ENCODE measurements at regions not wholly inside any gene's neighbourhood (a gene's known extent, or its start where the extent isn't known, plus 50 kb on each side); places are given as distances from the start of the nearest gene placed in this dataset.

GRCh38 chr3:26381411-26381810, 241.2 kb upstream of the LRRC3B start:
- no peak overlapping the region for H3K4me3 ChIP-seq (ENCODE audit: low read depth, low read length)
- H3K9me3 ChIP-seq (ENCODE audit: control insufficient read depth, low read length), result no peaks in the 10 kb centered on the region
- no peak overlapping the region for H3K4me2 ChIP-seq (ENCODE audit: low read length)
- no peak overlapping the region for H3K9ac ChIP-seq
- no peak overlapping the region for H2AFZ ChIP-seq
- H3K79me2 ChIP-seq, result no peaks in the 10 kb centered on the region
- H3K36me3 ChIP-seq (ENCODE audit: control insufficient read depth, insufficient read depth, low read length), result no peaks in the 10 kb centered on the region
- no peaks in the 10 kb centered on the region for H3K27me3 ChIP-seq (ENCODE audit: control insufficient read depth, insufficient read depth, low read length)
- H3K4me1 ChIP-seq, result no peaks in the 10 kb centered on the region
- no peak for TF ChIP-seq CTCF (IDR thresholded peaks at IDR 0.05)
- H3K27ac ChIP-seq, result no peak overlapping the region

GRCh38 chr3:26406636-26407035, 215.9 kb upstream of the LRRC3B start:
- H3K27me3 ChIP-seq (ENCODE audit: control insufficient read depth, insufficient read depth, low read length), result no peaks in the 10 kb centered on the region
- H3K79me2 ChIP-seq, result no peaks in the 10 kb centered on the region
- H3K9me3 ChIP-seq (ENCODE audit: control insufficient read depth, low read length), result no peaks in the 10 kb centered on the region
- H3K4me1 ChIP-seq, result no peaks in the 10 kb centered on the region
- no peak overlapping the region for H3K4me3 ChIP-seq (ENCODE audit: low read depth, low read length)
- no peaks in the 10 kb centered on the region for H3K36me3 ChIP-seq (ENCODE audit: control insufficient read depth, insufficient read depth, low read length)
- no peak overlapping the region for H3K27ac ChIP-seq
- TF ChIP-seq CTCF (IDR thresholded peaks at IDR 0.05), result no peak
- H3K4me2 ChIP-seq (ENCODE audit: low read length), result no peak overlapping the region
- no peak overlapping the region for H2AFZ ChIP-seq
- no peak overlapping the region for H3K9ac ChIP-seq

DNA sequence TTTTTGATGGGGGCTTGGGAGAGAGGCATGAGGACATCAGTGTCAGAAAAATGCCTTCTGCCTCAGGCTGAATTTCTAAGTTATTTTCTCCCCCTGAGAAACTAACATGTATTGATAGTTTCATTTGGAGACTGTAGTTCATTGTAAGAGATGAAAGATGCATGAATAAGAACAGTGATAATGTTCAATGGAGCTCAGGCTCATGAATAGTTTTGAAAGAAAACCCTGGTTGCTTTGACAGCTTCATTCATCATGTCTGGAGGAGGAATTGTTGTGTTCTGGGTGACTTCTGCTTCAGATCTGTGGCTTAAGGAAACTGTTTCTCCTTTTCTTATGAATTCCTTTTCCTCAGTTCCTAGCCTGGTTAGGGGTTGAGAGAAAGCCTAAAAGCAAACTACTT, 204.0 kb upstream of the LRRC3B start:
- H3K27me3 ChIP-seq (ENCODE audit: control insufficient read depth, insufficient read depth, low read length), result no peaks in the 10 kb centered on the region
- no peak overlapping the region for H3K4me3 ChIP-seq (ENCODE audit: low read depth, low read length)
- no peaks in the 10 kb centered on the region for H3K79me2 ChIP-seq
- no peak overlapping the region for H2AFZ ChIP-seq
- H3K9ac ChIP-seq, result no peak overlapping the region
- no peak overlapping the region for H3K27ac ChIP-seq
- H3K4me1 ChIP-seq, result no peaks in the 10 kb centered on the region
- no peak for TF ChIP-seq CTCF (IDR thresholded peaks at IDR 0.05)
- H3K36me3 ChIP-seq (ENCODE audit: control insufficient read depth, insufficient read depth, low read length), result no peaks in the 10 kb centered on the region
- no peaks in the 10 kb centered on the region for H3K9me3 ChIP-seq (ENCODE audit: control insufficient read depth, low read length)
- no peak overlapping the region for H3K4me2 ChIP-seq (ENCODE audit: low read length)

DNA sequence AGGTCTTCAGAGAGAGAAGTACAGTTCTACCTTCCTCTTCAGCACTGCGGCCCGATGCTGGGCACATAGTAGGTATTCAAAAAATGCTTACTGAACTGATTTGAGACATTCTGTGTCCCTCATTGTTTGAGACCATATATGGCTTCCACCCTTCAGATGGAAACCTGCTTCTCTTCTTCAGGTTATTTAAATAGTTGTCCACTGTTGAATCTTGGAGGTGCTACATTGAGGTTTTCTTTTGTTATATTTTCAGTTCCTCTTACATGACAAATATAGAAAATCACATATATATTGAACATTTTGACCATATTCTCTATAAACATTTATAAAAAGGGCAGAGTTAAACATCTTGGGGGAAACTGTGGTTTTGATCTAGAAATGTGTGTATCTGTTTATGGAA, 200.2 kb upstream of the LRRC3B start:
- H3K9me3 ChIP-seq (ENCODE audit: control insufficient read depth, low read length), result no peaks in the 10 kb centered on the region
- no peaks in the 10 kb centered on the region for H3K36me3 ChIP-seq (ENCODE audit: control insufficient read depth, insufficient read depth, low read length)
- H3K9ac ChIP-seq, result no peak overlapping the region
- no peak overlapping the region for H3K27ac ChIP-seq
- no peaks in the 10 kb centered on the region for H3K79me2 ChIP-seq
- TF ChIP-seq CTCF (IDR thresholded peaks at IDR 0.05), result no peak
- H3K27me3 ChIP-seq (ENCODE audit: control insufficient read depth, insufficient read depth, low read length), result no peaks in the 10 kb centered on the region
- no peak overlapping the region for H3K4me3 ChIP-seq (ENCODE audit: low read depth, low read length)
- no peaks in the 10 kb centered on the region for H3K4me1 ChIP-seq
- no peak overlapping the region for H2AFZ ChIP-seq
- no peak overlapping the region for H3K4me2 ChIP-seq (ENCODE audit: low read length)

DNA sequence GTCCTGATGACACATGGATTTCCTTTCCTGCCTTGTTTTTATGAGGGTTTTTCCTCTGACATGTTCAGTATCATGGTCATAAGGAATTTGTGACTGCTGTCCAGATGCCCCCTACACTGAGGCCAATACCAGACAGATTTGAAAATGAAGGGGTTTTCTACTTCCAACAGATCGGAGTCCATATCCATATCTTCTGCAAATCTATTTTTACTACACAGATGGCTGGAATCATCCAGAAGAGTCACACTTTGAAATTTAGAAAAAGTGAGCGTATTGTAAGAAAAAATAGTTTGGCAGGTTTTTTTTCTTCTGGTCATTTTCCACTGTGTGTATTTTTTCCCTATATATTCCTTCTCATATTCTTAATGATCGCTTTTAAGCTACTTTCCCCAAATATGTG, 197.5 kb upstream of the LRRC3B start:
- H3K79me2 ChIP-seq, result no peaks in the 10 kb centered on the region
- TF ChIP-seq CTCF (IDR thresholded peaks at IDR 0.05), result no peak

More for the DNA sequence above, 197.5 kb upstream of the LRRC3B start:
- H2AFZ ChIP-seq, result no peak overlapping the region
- H3K9ac ChIP-seq, result no peak overlapping the region
- no peaks in the 10 kb centered on the region for H3K36me3 ChIP-seq (ENCODE audit: control insufficient read depth, insufficient read depth, low read length)
- no peak overlapping the region for H3K4me3 ChIP-seq (ENCODE audit: low read depth, low read length)
- no peaks in the 10 kb centered on the region for H3K4me1 ChIP-seq
- H3K27ac ChIP-seq, result no peak overlapping the region
- H3K27me3 ChIP-seq (ENCODE audit: control insufficient read depth, insufficient read depth, low read length), result no peaks in the 10 kb centered on the region
- H3K4me2 ChIP-seq (ENCODE audit: low read length), result no peak overlapping the region
- no peaks in the 10 kb centered on the region for H3K9me3 ChIP-seq (ENCODE audit: control insufficient read depth, low read length)

All from parathyroid adenoma (tissue), 2 donors.